ENCODE measurements at regions not wholly inside any gene's neighbourhood (a gene's known extent, or its start where the extent isn't known, plus 50 kb on each side); places are given as distances from the start of the nearest gene placed in this dataset.

DNA sequence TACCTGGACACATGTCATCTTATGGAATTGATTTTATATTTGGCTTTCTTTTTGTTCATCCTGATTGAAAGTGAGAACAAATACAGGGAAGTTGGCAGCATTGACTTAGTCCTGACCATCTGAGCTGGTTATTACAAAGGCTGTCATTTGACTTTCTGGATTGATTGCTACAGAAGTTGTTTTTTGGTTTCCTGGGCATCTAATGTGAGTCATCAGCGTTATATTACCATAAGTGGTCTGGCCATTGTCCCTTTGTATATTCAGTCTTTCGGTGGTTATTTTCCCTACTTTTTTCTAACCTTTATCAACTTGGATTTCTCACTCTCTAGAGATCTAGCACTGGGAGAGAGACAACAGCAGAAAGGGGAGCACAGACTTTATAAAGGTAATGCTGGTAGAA, 1646.5 kb downstream of the MRPL39 start:
- H3F3A ChIP-seq (ENCODE audit: insufficient read depth, low read length, poor library complexity, severe bottlenecking), result no peaks in the 10 kb centered on the region
- no peak overlapping the region for H3K9ac ChIP-seq (ENCODE audit: low read length)
- no peaks in the 10 kb centered on the region for H3K36me3 ChIP-seq (ENCODE audit: insufficient read depth, low read length)
- no peak overlapping the region for H3K4me2 ChIP-seq (ENCODE audit: low read length)
- H3K27me3 ChIP-seq (ENCODE audit: insufficient read depth, low read depth, low read length), result no peaks in the 10 kb centered on the region
- no peak overlapping the region for H2AFZ ChIP-seq (ENCODE audit: low read depth, low read length)
- no peaks in the 10 kb centered on the region for H4K20me1 ChIP-seq (ENCODE audit: insufficient read depth)
- H3K4me3 ChIP-seq (ENCODE audit: low read length), result no peak overlapping the region
- H3K9me2 ChIP-seq (ENCODE audit: insufficient read depth, low read length), result no peaks in the 10 kb centered on the region
- TF ChIP-seq RAD21 (conservative IDR thresholded peaks at IDR 0.05), result no peak
- no peak for TF ChIP-seq POLR2AphosphoS5 (IDR thresholded peaks at IDR 0.05)
- no peak for TF ChIP-seq SMC3 (conservative IDR thresholded peaks at IDR 0.05; ENCODE audit: poor library complexity)
- TF ChIP-seq CTCF (IDR thresholded peaks at IDR 0.05; ENCODE audit: poor library complexity, severe bottlenecking), result no peak
- TF ChIP-seq, protein P1, sequence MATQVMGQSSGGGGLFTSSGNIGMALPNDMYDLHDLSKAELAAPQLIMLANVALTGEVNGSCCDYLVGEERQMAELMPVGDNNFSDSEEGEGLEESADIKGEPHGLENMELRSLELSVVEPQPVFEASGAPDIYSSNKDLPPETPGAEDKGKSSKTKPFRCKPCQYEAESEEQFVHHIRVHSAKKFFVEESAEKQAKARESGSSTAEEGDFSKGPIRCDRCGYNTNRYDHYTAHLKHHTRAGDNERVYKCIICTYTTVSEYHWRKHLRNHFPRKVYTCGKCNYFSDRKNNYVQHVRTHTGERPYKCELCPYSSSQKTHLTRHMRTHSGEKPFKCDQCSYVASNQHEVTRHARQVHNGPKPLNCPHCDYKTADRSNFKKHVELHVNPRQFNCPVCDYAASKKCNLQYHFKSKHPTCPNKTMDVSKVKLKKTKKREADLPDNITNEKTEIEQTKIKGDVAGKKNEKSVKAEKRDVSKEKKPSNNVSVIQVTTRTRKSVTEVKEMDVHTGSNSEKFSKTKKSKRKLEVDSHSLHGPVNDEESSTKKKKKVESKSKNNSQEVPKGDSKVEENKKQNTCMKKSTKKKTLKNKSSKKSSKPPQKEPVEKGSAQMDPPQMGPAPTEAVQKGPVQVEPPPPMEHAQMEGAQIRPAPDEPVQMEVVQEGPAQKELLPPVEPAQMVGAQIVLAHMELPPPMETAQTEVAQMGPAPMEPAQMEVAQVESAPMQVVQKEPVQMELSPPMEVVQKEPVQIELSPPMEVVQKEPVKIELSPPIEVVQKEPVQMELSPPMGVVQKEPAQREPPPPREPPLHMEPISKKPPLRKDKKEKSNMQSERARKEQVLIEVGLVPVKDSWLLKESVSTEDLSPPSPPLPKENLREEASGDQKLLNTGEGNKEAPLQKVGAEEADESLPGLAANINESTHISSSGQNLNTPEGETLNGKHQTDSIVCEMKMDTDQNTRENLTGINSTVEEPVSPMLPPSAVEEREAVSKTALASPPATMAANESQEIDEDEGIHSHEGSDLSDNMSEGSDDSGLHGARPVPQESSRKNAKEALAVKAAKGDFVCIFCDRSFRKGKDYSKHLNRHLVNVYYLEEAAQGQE (IDR thresholded peaks at IDR 0.05; ENCODE audit: borderline replicate concordance), result no peak
- TF ChIP-seq EZH2 (IDR thresholded peaks at IDR 0.05; ENCODE audit: borderline replicate concordance, insufficient read depth, low read length, poor library complexity, severe bottlenecking), result no peak
- no peak for TF ChIP-seq EP300 (conservative IDR thresholded peaks at IDR 0.05; ENCODE audit: poor library complexity, severe bottlenecking)
- TF ChIP-seq TAF1 (IDR thresholded peaks at IDR 0.05; ENCODE audit: low read depth), result no peak
- no peak for TF ChIP-seq MXI1 (conservative IDR thresholded peaks at IDR 0.05; ENCODE audit: poor library complexity, severe bottlenecking)
- no peak overlapping the region for H3K27ac ChIP-seq (ENCODE audit: low read length)
- no peaks in the 10 kb centered on the region for H3K9me3 ChIP-seq (ENCODE audit: low read length)
- H3K79me2 ChIP-seq (replicated peaks; ENCODE audit: insufficient read depth, low read length), result no peaks in the 10 kb centered on the region

DNA sequence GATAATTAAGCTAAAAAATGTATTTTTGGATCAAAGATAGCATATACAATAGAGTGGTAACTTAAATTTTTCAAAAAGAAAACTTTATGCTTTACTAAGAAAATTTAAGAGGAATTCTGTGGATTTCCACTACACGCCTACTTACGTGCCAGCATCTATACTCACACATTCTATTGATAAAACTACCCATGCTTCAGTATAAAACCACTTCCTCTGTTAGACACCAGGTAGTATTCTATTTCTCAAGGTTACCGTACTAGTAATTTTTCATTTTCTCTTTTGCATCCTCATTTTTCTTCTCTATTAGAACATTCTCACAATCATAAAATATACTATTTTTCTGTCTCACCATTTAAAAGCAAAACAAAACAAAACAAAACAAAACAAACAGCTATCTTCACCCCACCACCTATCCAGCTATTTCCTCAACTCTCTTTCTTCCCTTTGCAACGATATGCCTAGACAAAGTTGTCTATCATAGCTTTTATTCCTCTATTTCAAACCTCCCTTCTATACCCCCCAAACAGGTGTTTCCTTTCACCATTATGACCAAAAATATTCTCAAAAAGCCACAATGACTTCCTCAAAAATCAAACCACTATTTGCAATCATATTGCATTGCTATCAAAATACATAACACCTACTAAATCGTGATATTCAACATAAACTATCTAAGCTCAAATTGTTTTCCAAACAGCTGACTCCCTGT, 1652.0 kb downstream of the MRPL39 start:
- no peaks in the 10 kb centered on the region for H3K36me3 ChIP-seq (ENCODE audit: insufficient read depth, low read length)
- H4K20me1 ChIP-seq (ENCODE audit: insufficient read depth), result no peaks in the 10 kb centered on the region
- no peak overlapping the region for H2AFZ ChIP-seq (ENCODE audit: low read depth, low read length)
- no peak overlapping the region for H3K4me2 ChIP-seq (ENCODE audit: low read length)
- no peak overlapping the region for H3K27ac ChIP-seq (ENCODE audit: low read length)
- TF ChIP-seq SMC3 (conservative IDR thresholded peaks at IDR 0.05; ENCODE audit: poor library complexity) (no peak), POLR2AphosphoS5 (IDR thresholded peaks at IDR 0.05) (no peak), TAF1 (IDR thresholded peaks at IDR 0.05; ENCODE audit: low read depth) (no peak), EP300 (conservative IDR thresholded peaks at IDR 0.05; ENCODE audit: poor library complexity, severe bottlenecking) (no peak), MXI1 (conservative IDR thresholded peaks at IDR 0.05; ENCODE audit: poor library complexity, severe bottlenecking) (no peak), EZH2 (IDR thresholded peaks at IDR 0.05; ENCODE audit: borderline replicate concordance, insufficient read depth, low read length, poor library complexity, severe bottlenecking) (no peak), RAD21 (conservative IDR thresholded peaks at IDR 0.05) (no peak), CTCF (IDR thresholded peaks at IDR 0.05; ENCODE audit: poor library complexity, severe bottlenecking) (no peak)
- TF ChIP-seq, protein P1 (IDR thresholded peaks at IDR 0.05; ENCODE audit: borderline replicate concordance), result no peak
- H3K9me2 ChIP-seq (ENCODE audit: insufficient read depth, low read length), result no peaks in the 10 kb centered on the region
- no peak overlapping the region for H3K4me3 ChIP-seq (ENCODE audit: low read length)
- no peaks in the 10 kb centered on the region for H3F3A ChIP-seq (ENCODE audit: insufficient read depth, low read length, poor library complexity, severe bottlenecking)
- H3K9ac ChIP-seq (ENCODE audit: low read length), result no peak overlapping the region
- H3K79me2 ChIP-seq (replicated peaks; ENCODE audit: insufficient read depth, low read length), result no peaks in the 10 kb centered on the region
- H3K27me3 ChIP-seq (ENCODE audit: insufficient read depth, low read depth, low read length), result no peaks in the 10 kb centered on the region
- H3K9me3 ChIP-seq (ENCODE audit: low read length), result no peaks in the 10 kb centered on the region

Measured in neural cell (in vitro differentiated cells).